K562 (cell line): ENCODE measurements at regions not wholly inside any gene's neighbourhood (a gene's known extent, or its start where the extent isn't known, plus 50 kb on each side); places are given as distances from the start of the nearest gene placed in this dataset.

Experiments
- ATAC-seq: fragments of 200-7000 bp; cut with Tn5 transposase; 3 replicates; pipeline ENCODE4 v1.9.1; 2020; ENCODE audit warnings: moderate library complexity
- BruUV-seq: library from RNA; stranded (reverse); fragments of 400-500 nt; replicated peaks from 2 replicates; lab custom pipeline; 2021; lab: Mats Ljungman, UMichigan
- CTCF ChIA-PET: fragments of 300-600 bp; formaldehyde crosslinking; extraction: SDS; loops from one replicate; lab custom pipeline; 2021; ENCODE audit warnings: low intra/inter-chr PET ratio; lab: Yijun Ruan, JAX
- POLR2A ChIA-PET: fragments of 300-600, 350-650 bp; sonication (Branson Sonifier 250); formaldehyde crosslinking; extraction: SDS; loops from one replicate; lab custom pipeline; 2021; ENCODE audit warnings: antibody characterized with exemption, inconsistent platforms; lab: Yijun Ruan, JAX
- DNase-seq, 4 experiments: peaks; one replicate each; pipeline versions ENCODE4 v3.0.0 to v3.0.0-alpha.2; 2011 to 2018; ENCODE audit warnings: low spot score in 3 of 4, mixed read lengths in 3 of 4; ENCODE audit errors: extremely low read depth in 1 of 4
- FAIRE-seq: peaks from 2 replicates; lab custom pipeline; 2011; peaks lifted over from hg19 to GRCh38; lab: Jason Lieb, UNC
- H2AFZ ChIP-seq: 2 replicates; pipeline ENCODE4 v1.6.0; 2011; ENCODE audit warnings: low read depth, low read length, control low read depth, inconsistent platforms
- H3K27ac ChIP-seq: fragments of 200-600 bp; 3 replicates; pipeline ENCODE4 v1.8.0; 2011; ENCODE audit warnings: low read depth, mild to moderate bottlenecking, control low read depth, inconsistent platforms, low read length, moderate library complexity, mixed read lengths; ENCODE audit errors: extremely low read depth
- H3K27me3 ChIP-seq, 2 experiments: fragments of 300-600 bp in 1 of 2; 2 replicates in 1 of 2; 3 replicates in 1 of 2; pipeline versions ENCODE4 v1.6.0 to v1.8.0; 2011; ENCODE audit warnings: inconsistent platforms in 2 of 2, low read length in 2 of 2, mild to moderate bottlenecking in 1 of 2, mixed read lengths in 1 of 2, moderate library complexity in 1 of 2; ENCODE audit not compliant: control insufficient read depth in 2 of 2, insufficient read depth in 2 of 2
- H3K36me3 ChIP-seq: fragments of 300-600 bp; 3 replicates; pipeline ENCODE4 v1.8.0; 2011; ENCODE audit warnings: mild to moderate bottlenecking, low read length, inconsistent platforms; ENCODE audit not compliant: control insufficient read depth, insufficient read depth
- H3K4me1 ChIP-seq, 2 experiments: fragments of 200-600 bp in 1 of 2; replicated peaks in 1 of 2; 2 replicates in 1 of 2; 3 replicates in 1 of 2; pipeline versions ENCODE4 v1.5.1 to v1.8.0; 2011; ENCODE audit warnings: inconsistent platforms in 2 of 2, low read length in 2 of 2, mild to moderate bottlenecking in 1 of 2, mixed read lengths in 1 of 2, moderate library complexity in 1 of 2; ENCODE audit not compliant: control insufficient read depth in 2 of 2, insufficient read depth in 2 of 2
- H3K4me2 ChIP-seq: 2 replicates; pipeline ENCODE4 v1.6.1; 2011; ENCODE audit warnings: low read length, control low read depth, inconsistent platforms, mixed read lengths; ENCODE audit not compliant: insufficient read depth
- H3K4me3 ChIP-seq: fragments of 200-600 bp; sonication (generic), shearing (Covaris generic); 2 replicates; pipeline ENCODE4 v1.5.1; 2016; ENCODE audit warnings: control low read depth, inconsistent platforms
- H3K79me2 ChIP-seq: fragments of 200-600 bp; 3 replicates; pipeline ENCODE4 v1.8.0; 2011; ENCODE audit warnings: low read length, inconsistent platforms; ENCODE audit not compliant: control insufficient read depth, insufficient read depth
- H3K9ac ChIP-seq, 2 experiments: 2 replicates each; pipeline versions ENCODE4 v1.6.0 to v1.6.1; 2011; ENCODE audit warnings: low read depth in 2 of 2, low read length in 2 of 2, control low read depth in 1 of 2, inconsistent platforms in 1 of 2, mild to moderate bottlenecking in 1 of 2, mixed read lengths in 1 of 2; ENCODE audit not compliant: insufficient read depth in 1 of 2
- H3K9me1 ChIP-seq: one replicate; pipeline ENCODE4 v1.6.0; 2011; ENCODE audit warnings: inconsistent platforms, mild to moderate bottlenecking, low read length, moderate library complexity; ENCODE audit not compliant: control insufficient read depth, insufficient read depth
- H3K9me3 ChIP-seq: replicated peaks from 2 replicates; pipeline ENCODE4 v1.5.1; 2011; ENCODE audit warnings: low read depth, low read length, inconsistent platforms; ENCODE audit not compliant: control insufficient read depth, insufficient read depth
- H4K20me1 ChIP-seq: replicated peaks from 2 replicates; pipeline ENCODE4 v1.6.1; 2011; ENCODE audit warnings: low read length, inconsistent platforms, mixed read lengths; ENCODE audit not compliant: control insufficient read depth, insufficient read depth
- ADNP ChIP-seq: fragments of 200-800 bp; sonication (Bioruptor generic); IDR thresholded peaks from 2 replicates; pipeline ENCODE4 v1.6.1; 2016; ENCODE audit warnings: missing genetic modification characterization, missing compliant biosample characterization
- HMG20A ChIP-seq: fragments of 450-650 bp; formaldehyde crosslinking; conservative IDR thresholded peaks from 2 replicates; pipeline ENCODE4 v1.4.0; 2020; ENCODE audit warnings: mild to moderate bottlenecking, mixed read lengths
- L3MBTL2 ChIP-seq: fragments of 450-650 bp; IDR thresholded peaks from 2 replicates; pipeline ENCODE4 v1.6.1; 2016; ENCODE audit warnings: mild to moderate bottlenecking, moderate library complexity
- ZNF398 ChIP-seq: fragments of 250-450 bp; sonication (Bioruptor Pico); IDR thresholded peaks from 2 replicates; pipeline ENCODE4 v1.8.0; 2021; ENCODE audit warnings: moderate library complexity, mild to moderate bottlenecking, inconsistent platforms
- ZNF655 ChIP-seq: fragments of 250-450 bp; sonication (Bioruptor Pico); IDR thresholded peaks from 2 replicates; pipeline ENCODE4 v1.5.0; 2021
- WGBS: fragments of 100-300 bp; shearing (Covaris generic); methylation state at CpG from one replicate; pipeline ENCODE4 v1.1.6; 2016; ENCODE audit warnings: low coverage, mixed read lengths; ENCODE audit not compliant: insufficient coverage; ENCODE audit errors: missing lambda C conversion rate; 5-methylcytosine and 5-hydroxymethylcytosine counted together
- in situ Hi-C: fragments of 300-500 bp; cut with MboI; formaldehyde crosslinking; loops from 4 replicates; pipeline ENCODE4 v1.15.0; 2018; ENCODE audit warnings: inconsistent platforms, mixed read lengths
- intact Hi-C: fragments of 100-400 bp; cut with micrococcal nuclease; formaldehyde crosslinking; loops from 2 replicates; pipeline ENCODE4 v1.14.2; 2022
- TF ChIP-seq, protein P1 (sequence below): sonication (generic); formaldehyde crosslinking; IDR thresholded peaks from 2 replicates; pipeline ENCODE4 v1.8.0; 2022; ENCODE audit warnings: mild to moderate bottlenecking, low read depth, missing genetic modification reagents

GRCh38 chr12:93115198-93115601 lies 186.1 kb upstream of the EEA1 start (continued):
- TF ChIP-seq ZNF655 (no peak), L3MBTL2 (no peak), ZNF398 (CRISPR knock-in tag) (no peak)
- TF ChIP-seq, protein P1, sequence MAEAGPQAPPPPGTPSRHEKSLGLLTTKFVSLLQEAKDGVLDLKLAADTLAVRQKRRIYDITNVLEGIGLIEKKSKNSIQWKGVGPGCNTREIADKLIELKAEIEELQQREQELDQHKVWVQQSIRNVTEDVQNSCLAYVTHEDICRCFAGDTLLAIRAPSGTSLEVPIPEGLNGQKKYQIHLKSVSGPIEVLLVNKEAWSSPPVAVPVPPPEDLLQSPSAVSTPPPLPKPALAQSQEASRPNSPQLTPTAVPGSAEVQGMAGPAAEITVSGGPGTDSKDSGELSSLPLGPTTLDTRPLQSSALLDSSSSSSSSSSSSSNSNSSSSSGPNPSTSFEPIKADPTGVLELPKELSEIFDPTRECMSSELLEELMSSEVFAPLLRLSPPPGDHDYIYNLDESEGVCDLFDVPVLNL (CRISPR knock-in tag) = no peak

- intact Hi-C loops = loop anchor here (2.0 kb wide), 1 partner anchor 63 kb away; no protein-coding TSS in a partner anchor
- no peak for FAIRE-seq
These were observed 186.6 kb upstream of the EEA1 start for GRCh38 chr12:93115646-93116045.

More at GRCh38 chr12:93115646-93116045, 186.6 kb upstream of the EEA1 start:
- no peaks in the 10 kb centered on the region for H3K79me2 ChIP-seq
- ChIA-PET POLR2A (interaction anchor here (0.8 to 2.0 kb wide), 8 partner anchors 15 to 268 kb away, joined by 3 to 9 read pairs (median 3); partner anchors contain the start of gene EEA1), CTCF (no interaction called here)
- TF ChIP-seq HMG20A (CRISPR knock-in tag) (no peak), ADNP (tag) (0 out of 2 replicates have a peak, but pooled peaks have one; percentile 14)
- DNase-seq (peak in 1 of 4 experiments; percentile 24), ATAC-seq (peak; percentile 48)
- peaks cover 12 to 23% of the 10 kb centered on the region in 2 experiments; a peak in 4 of 5 replicates for H3K4me1 ChIP-seq
- in situ Hi-C loops = no loop called here
- no TSS peak for BruUV-seq
- WGBS = 47% methylated on average over 4 of the region's 4 CpGs
- H3K4me3 ChIP-seq = no peak overlapping the region
- no peaks in the 10 kb centered on the region for H3K27me3 ChIP-seq
- peak overlapping the region; percentile 73 for H2AFZ ChIP-seq
- H3K9ac ChIP-seq = peak overlapping the region; percentile 24 to 62; a peak in 2 of 4 replicates
- no peaks in the 10 kb centered on the region for H3K9me1 ChIP-seq
- H3K9me3 ChIP-seq = peaks cover 4% of the 10 kb centered on the region; the same call in 1 of the 2 replicates
- no peaks in the 10 kb centered on the region for H4K20me1 ChIP-seq
- peak overlapping the region; percentile 49 for H3K27ac ChIP-seq
- peak overlapping the region; percentile 62 for H3K4me2 ChIP-seq
- no peaks in the 10 kb centered on the region for H3K36me3 ChIP-seq
